T-cell (primary cell): ENCODE measurements at regions not wholly inside any gene's neighbourhood (a gene's known extent, or its start where the extent isn't known, plus 50 kb on each side); places are given as distances from the start of the nearest gene placed in this dataset.

ENCODE experiments used
- ATAC-seq, 4 experiments: fragments of 200-7000 bp in 3 of 4; fragments of 150-1000 bp in 1 of 4; cut with Tn5 transposase; replicated peaks in 1 of 4; 1 replicate in 3 of 4; 2 replicates in 1 of 4; pipeline ENCODE4 v1.10.0; 2021; ENCODE audit warnings: moderate library complexity in 3 of 4, mild to moderate bottlenecking in 2 of 4, moderate number of reproducible peaks in 1 of 4
- CTCF ChIA-PET, 2 donors: fragments of 300-600 bp; sonication (Branson Sonifier 250); formaldehyde crosslinking; loops; one replicate each; lab custom pipeline; 2022; ENCODE audit warnings: antibody characterized with exemption in 2 of 2; lab: Charles Lee
- POLR2A ChIA-PET, 2 donors: fragments of 300-600 bp; sonication (Branson Sonifier 250); formaldehyde crosslinking; loops; one replicate each; lab custom pipeline; 2022; ENCODE audit warnings: antibody characterized with exemption in 2 of 2; lab: Charles Lee
- DNase-seq, 35 experiments: peaks; one replicate each; pipeline versions ENCODE4 v3.0.0 to v3.0.0-alpha.2; 2013 to 2023
- H3K27ac ChIP-seq: one replicate; pipeline ENCODE4 v1.5.1; 2013; ENCODE audit warnings: low read length
- H3K27me3 ChIP-seq, 2 experiments: replicated peaks in 1 of 2; 1 replicate in 1 of 2; 2 replicates in 1 of 2; pipeline versions ENCODE4 v1.6.1 to v1.7.0; 2013; ENCODE audit warnings: low read length in 1 of 2, mixed read lengths in 1 of 2; ENCODE audit not compliant: control insufficient read depth in 2 of 2, insufficient read depth in 2 of 2; ENCODE audit errors: extremely low read depth in 1 of 2
- H3K36me3 ChIP-seq, 2 donors: 1 replicate in 1 of 2; 2 replicates in 1 of 2; pipeline versions ENCODE4 v1.6.1 to v1.7.0; 2013; ENCODE audit warnings: low read length in 1 of 2; ENCODE audit not compliant: control insufficient read depth in 2 of 2, insufficient read depth in 1 of 2; ENCODE audit errors: extremely low read depth in 1 of 2
- H3K4me1 ChIP-seq, 2 experiments: 1 replicate in 1 of 2; 2 replicates in 1 of 2; pipeline versions ENCODE4 v1.6.1 to v1.7.0; 2013; ENCODE audit warnings: low read length in 2 of 2, mixed read lengths in 1 of 2; ENCODE audit not compliant: insufficient read depth in 2 of 2, control insufficient read depth in 1 of 2; ENCODE audit errors: extremely low read depth in 1 of 2
- H3K4me3 ChIP-seq, 2 donors: 1 replicate in 1 of 2; 2 replicates in 1 of 2; pipeline versions ENCODE4 v1.5.1 to v1.7.0; 2013; ENCODE audit warnings: mild to moderate bottlenecking in 2 of 2, low read length in 1 of 2, moderate library complexity in 1 of 2; ENCODE audit not compliant: control insufficient read depth in 1 of 2; ENCODE audit errors: extremely low read depth in 1 of 2
- H3K9me3 ChIP-seq: 2 replicates; pipeline ENCODE4 v1.7.0; 2013
- H3K27ac Mint-ChIP-seq, 2 donors: one replicate each; pipeline ENCODE4 v1.8.0; 2020 to 2021; ENCODE audit warnings: mild to moderate bottlenecking in 2 of 2, mixed read lengths in 2 of 2
- H3K27me3 Mint-ChIP-seq, 2 donors: one replicate each; pipeline ENCODE4 v1.8.0; 2021 to 2022; ENCODE audit warnings: mixed read lengths in 2 of 2
- H3K36me3 Mint-ChIP-seq: one replicate; pipeline ENCODE4 v1.8.0; 2021; ENCODE audit warnings: mixed read lengths
- H3K4me1 Mint-ChIP-seq, 3 donors: one replicate each; pipeline ENCODE4 v1.8.0; 2020 to 2022; ENCODE audit warnings: mixed read lengths in 3 of 3, mild to moderate bottlenecking in 1 of 3
- H3K4me3 Mint-ChIP-seq, 3 donors: one replicate each; pipeline ENCODE4 v1.8.0; 2020 to 2022; ENCODE audit warnings: mild to moderate bottlenecking in 3 of 3, mixed read lengths in 3 of 3, moderate library complexity in 3 of 3
- H3K9me3 Mint-ChIP-seq, 3 donors: one replicate each; pipeline ENCODE4 v1.8.0; 2020 to 2022; ENCODE audit warnings: mixed read lengths in 3 of 3
- WGBS: methylation state at CpG from one replicate; pipeline ENCODE4 v1.1.5; 2013; ENCODE audit warnings: missing lambda C conversion rate; ENCODE audit not compliant: insufficient coverage; 5-methylcytosine and 5-hydroxymethylcytosine counted together

DNA sequence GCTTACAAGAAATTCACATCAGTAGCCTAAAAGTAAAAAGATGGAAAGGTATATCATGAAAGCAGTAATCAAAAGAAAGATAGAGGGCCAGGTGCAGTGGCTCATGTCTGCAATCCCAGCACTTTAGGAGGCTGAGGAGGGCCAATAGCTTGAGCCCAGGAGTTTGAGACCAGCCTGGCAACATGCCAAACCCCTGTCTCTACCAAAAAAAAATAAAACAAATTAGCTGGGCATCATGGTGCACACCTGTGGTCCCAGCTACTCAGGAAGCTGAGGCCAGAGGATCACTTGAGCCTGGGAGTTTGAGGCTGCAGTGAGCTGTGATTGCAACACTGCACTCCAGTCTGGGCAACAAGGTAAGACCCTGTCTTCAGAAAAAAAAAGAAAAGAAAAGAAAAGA lies 55.5 kb downstream of the GSPT2 start:
- ChIA-PET CTCF (no interaction called here), POLR2A (no interaction called here)
- Mint-ChIP-seq H3K27me3 (peaks cover 0 to 6% of the 10 kb centered on the region in 2 donors), H3K27ac (no peak overlapping the region), H3K36me3 (no peaks in the 10 kb centered on the region), H3K4me1 (peaks cover 9 to 14% (median 9%) of the 10 kb centered on the region in 3 donors), H3K9me3 (peaks cover 0 to 3% (median 0%) of the 10 kb centered on the region in 3 donors), H3K4me3 (no peak overlapping the region)
- H3K9me3 ChIP-seq = no peaks in the 10 kb centered on the region
- ATAC-seq (no peak), DNase-seq (no peak)
- no peaks in the 10 kb centered on the region for H3K36me3 ChIP-seq
- no peak overlapping the region for H3K27ac ChIP-seq
- peaks cover 0 to under 1% of the 10 kb centered on the region in 2 experiments for H3K4me1 ChIP-seq
- no peak overlapping the region for H3K4me3 ChIP-seq
- H3K27me3 ChIP-seq = no peaks in the 10 kb centered on the region

DNA sequence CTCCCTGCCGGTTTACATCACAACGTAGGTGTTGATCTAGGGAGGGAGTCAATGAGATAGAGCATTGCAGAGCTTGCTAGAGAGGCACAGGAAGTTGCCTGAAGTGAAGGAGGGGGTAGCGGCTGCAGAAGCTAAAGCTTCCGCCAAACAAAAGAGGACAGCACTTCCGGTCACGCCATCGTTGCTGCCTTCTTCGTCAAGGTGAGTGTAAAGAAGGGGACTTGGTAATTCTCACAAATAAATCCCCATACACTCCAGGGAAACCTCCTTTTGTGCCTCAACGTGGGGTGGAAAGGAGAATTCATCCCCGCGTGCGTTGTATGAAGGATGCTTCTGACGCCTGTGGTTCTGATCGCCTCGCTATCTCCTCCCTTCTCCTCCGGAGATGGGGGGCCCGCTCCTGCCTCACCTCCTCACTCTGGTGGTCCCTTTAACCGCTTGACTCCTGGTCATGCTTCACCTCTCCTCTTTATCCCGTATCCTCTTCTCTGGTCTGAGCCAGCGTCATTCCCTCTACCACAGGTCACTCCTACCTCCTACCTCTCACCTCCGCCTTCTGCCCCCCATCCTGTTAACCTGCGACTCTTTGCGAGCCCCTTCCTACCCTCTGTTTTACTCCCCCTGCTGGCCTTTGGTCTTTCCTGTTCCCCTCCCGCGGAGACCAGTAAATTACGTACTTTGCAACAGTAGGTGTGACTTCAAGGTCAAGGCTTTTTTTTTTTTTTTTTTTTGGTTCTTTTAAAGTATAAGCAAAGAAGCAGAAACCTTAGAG lies 59.9 kb downstream of the GSPT2 start:
- no peaks in the 10 kb centered on the region for H3K27me3 Mint-ChIP-seq
- Histone ChIP-seq H3K36me3 (no peaks in the 10 kb centered on the region), H3K4me3 (peak overlapping the region; percentile 69 to 75), H3K27me3 (no peaks in the 10 kb centered on the region), H3K27ac (peak overlapping the region; percentile 91), H3K9me3 (no peaks in the 10 kb centered on the region), H3K4me1 (peaks cover 2% of the 10 kb centered on the region in 2 experiments)
- peak overlapping the region; percentile 93 to 99 (median 98) for H3K4me3 Mint-ChIP-seq
- POLR2A ChIA-PET = interaction anchor here in 1 of 2 donors (0.7 kb wide), 1 partner anchor 15 kb away, joined by 3 read pairs; no protein-coding TSS in a partner anchor
- DNase-seq = peak; percentile 24 to 73 (median 45)
- CTCF ChIA-PET = no interaction called here
- peak; percentile 84 to 95 (median 89) for ATAC-seq
- peaks cover 4% of the 10 kb centered on the region for H3K36me3 Mint-ChIP-seq
- peak overlapping the region; percentile 93 to 98 for H3K27ac Mint-ChIP-seq
- 0% methylated on average over 7 of the region's 26 CpGs for WGBS
- no peaks in the 10 kb centered on the region for H3K9me3 Mint-ChIP-seq
- H3K4me1 Mint-ChIP-seq = peaks cover 26 to 37% (median 29%) of the 10 kb centered on the region in 3 donors

DNA sequence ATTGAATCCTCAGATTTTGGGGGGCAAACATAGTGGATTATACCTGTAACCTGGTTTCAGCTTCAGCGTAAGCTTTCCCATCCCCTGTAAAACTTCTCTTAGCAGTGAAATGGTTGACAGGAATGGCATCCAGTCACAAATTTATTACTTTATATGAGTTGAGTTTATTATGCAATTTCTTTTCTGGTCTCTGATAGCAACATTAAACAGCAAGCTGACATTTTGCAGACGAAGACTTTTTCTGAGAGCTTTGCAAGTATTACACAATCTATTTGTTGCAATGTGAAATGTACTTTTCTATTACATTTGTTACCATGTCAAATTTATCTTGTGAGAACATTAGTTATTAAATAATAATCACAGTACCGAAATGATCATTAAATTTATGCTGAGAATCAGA lies 60.6 kb downstream of the GSPT2 start:
- H3K27me3 ChIP-seq = no peaks in the 10 kb centered on the region
- Mint-ChIP-seq H3K9me3 (no peaks in the 10 kb centered on the region), H3K4me1 (peaks cover 26 to 39% (median 29%) of the 10 kb centered on the region in 3 donors), H3K27me3 (no peaks in the 10 kb centered on the region), H3K36me3 (peaks cover 4% of the 10 kb centered on the region), H3K4me3 (peak overlapping the region; percentile 93 to 99 (median 98)), H3K27ac (peak overlapping the region; percentile 36 to 69)
- WGBS = no CpG with 5 or more reads among the region's 3 CpGs
- H3K9me3 ChIP-seq = no peaks in the 10 kb centered on the region
- H3K4me3 ChIP-seq = peak overlapping the region in 1 of 2 donors; percentile 75
- DNase-seq (no peak), ATAC-seq (no peak)
- ChIA-PET POLR2A (no interaction called here), CTCF (no interaction called here)
- H3K36me3 ChIP-seq = no peaks in the 10 kb centered on the region
- H3K27ac ChIP-seq = no peak overlapping the region
- peaks cover 2% of the 10 kb centered on the region in 2 experiments for H3K4me1 ChIP-seq

DNA sequence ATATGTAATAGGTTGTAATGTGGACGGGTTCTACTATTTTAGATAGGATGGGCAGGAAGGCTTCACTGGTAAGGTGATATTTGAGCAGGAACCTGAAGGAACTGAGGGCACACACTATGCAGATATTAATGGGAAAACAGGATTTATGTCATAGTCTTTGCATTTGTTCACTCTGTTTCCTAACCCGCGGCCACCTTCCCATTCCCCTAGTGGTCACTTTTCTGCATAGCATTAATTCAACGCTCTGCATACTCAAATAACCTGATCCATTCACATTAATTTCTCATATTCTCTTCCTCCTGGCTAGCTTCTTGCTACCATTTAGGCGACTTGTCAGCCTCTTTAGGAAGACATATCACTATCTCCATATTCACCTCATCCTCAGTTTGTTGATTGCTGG lies 61.5 kb downstream of the GSPT2 start:
- Mint-ChIP-seq H3K27ac (no peak overlapping the region), H3K4me3 (no peak overlapping the region), H3K27me3 (no peaks in the 10 kb centered on the region), H3K9me3 (no peaks in the 10 kb centered on the region), H3K4me1 (peaks cover 33 to 41% (median 34%) of the 10 kb centered on the region in 3 donors), H3K36me3 (peaks cover 4% of the 10 kb centered on the region)
- H3K4me3 ChIP-seq = no peak overlapping the region
- no peaks in the 10 kb centered on the region for H3K36me3 ChIP-seq
- no peak overlapping the region for H3K27ac ChIP-seq
- ChIA-PET CTCF (no interaction called here), POLR2A (no interaction called here)
- WGBS = 100% methylated on average over 1 of the region's 5 CpGs
- no peaks in the 10 kb centered on the region for H3K9me3 ChIP-seq
- DNase-seq = no peak
- H3K4me1 ChIP-seq = peaks cover 2% of the 10 kb centered on the region in 2 experiments
- no peak for ATAC-seq
- H3K27me3 ChIP-seq = no peaks in the 10 kb centered on the region

DNA sequence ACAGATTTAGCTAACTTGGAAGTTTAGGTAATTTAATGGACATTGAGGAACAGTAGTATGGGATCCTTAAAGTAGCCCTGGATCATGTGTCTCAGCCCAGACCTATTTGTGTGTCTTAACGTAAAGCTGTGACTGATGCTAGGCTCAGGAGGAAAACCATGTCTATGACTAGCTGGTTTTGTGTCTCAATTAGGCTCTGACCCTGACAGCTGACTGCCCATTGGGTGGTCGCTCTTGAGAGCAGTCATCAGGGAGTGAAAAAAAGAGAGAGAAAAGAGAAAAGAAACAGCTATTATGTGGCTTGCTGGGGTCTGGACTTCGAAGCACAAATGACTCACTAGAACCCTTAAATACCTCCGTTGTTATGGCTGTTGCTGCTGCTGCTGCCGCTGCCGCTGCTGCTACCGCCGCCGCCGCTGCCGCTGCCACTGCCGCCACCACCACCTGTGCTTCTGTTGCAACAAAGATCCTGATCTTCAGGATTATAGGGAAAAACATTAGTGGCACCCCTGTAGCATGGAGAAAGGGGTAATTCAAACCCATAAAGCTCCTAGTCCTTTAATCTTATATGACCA lies 70.7 kb downstream of the GSPT2 start:
- DNase-seq = no peak
- no peak overlapping the region for H3K4me3 ChIP-seq
- H3K4me1 ChIP-seq = no peaks in the 10 kb centered on the region
- ATAC-seq = no peak
- no CpG with 5 or more reads among the region's 12 CpGs for WGBS
- ChIA-PET CTCF (no interaction called here), POLR2A (no interaction called here)
- no peak overlapping the region for H3K27ac Mint-ChIP-seq
- H3K36me3 Mint-ChIP-seq = peaks cover 32% of the 10 kb centered on the region
- H3K4me1 Mint-ChIP-seq = peaks cover 27 to 41% (median 33%) of the 10 kb centered on the region in 3 donors
- H3K27me3 Mint-ChIP-seq = peaks cover 0 to 4% of the 10 kb centered on the region in 2 donors
- no peaks in the 10 kb centered on the region for H3K27me3 ChIP-seq
- H3K9me3 ChIP-seq = no peaks in the 10 kb centered on the region
- H3K27ac ChIP-seq = no peak overlapping the region
- peaks cover 0 to 2% of the 10 kb centered on the region in 2 donors for H3K36me3 ChIP-seq
- H3K9me3 Mint-ChIP-seq = no peaks in the 10 kb centered on the region
- no peak overlapping the region for H3K4me3 Mint-ChIP-seq

DNA sequence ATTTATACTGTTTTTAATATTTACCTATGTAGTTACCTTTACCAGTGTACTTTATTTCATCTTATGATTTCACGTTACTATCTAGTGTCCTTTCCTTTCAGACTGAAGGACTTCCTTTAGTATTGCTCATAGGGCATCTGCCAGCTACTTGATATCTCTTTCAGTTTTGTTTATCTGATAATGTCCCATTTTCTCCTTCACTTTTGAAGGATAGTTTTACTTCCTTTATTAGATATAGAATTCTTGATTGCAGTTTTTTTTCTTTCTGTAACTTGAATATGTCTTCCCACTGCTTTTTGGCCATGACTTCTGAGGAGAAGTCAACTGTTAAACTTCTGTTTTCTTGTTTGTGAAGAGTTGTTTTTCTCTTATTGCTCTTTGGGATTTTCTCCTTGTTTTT lies 69.4 kb upstream of the MAGED1 start:
- no peaks in the 10 kb centered on the region for H3K9me3 Mint-ChIP-seq
- DNase-seq = no peak
- H3K4me1 Mint-ChIP-seq = peaks cover 58 to 76% (median 68%) of the 10 kb centered on the region in 3 donors
- H3K27me3 Mint-ChIP-seq = no peaks in the 10 kb centered on the region
- Histone ChIP-seq H3K27ac (no peak overlapping the region), H3K27me3 (no peaks in the 10 kb centered on the region), H3K36me3 (no peaks in the 10 kb centered on the region), H3K4me3 (no peak overlapping the region), H3K4me1 (peaks cover 0 to 4% of the 10 kb centered on the region in 2 experiments), H3K9me3 (no peaks in the 10 kb centered on the region)
- no peak for ATAC-seq
- ChIA-PET CTCF (no interaction called here), POLR2A (no interaction called here)
- peak overlapping the region in 1 of 2 donors; percentile 34 for H3K27ac Mint-ChIP-seq
- H3K4me3 Mint-ChIP-seq = no peak overlapping the region
- peaks cover 12% of the 10 kb centered on the region for H3K36me3 Mint-ChIP-seq
- no CpG with 5 or more reads among the region's 1 CpG for WGBS
